ENCODE measurements at regions not wholly inside any gene's neighbourhood (a gene's known extent, or its start where the extent isn't known, plus 50 kb on each side); places are given as distances from the start of the nearest gene placed in this dataset.

DNA sequence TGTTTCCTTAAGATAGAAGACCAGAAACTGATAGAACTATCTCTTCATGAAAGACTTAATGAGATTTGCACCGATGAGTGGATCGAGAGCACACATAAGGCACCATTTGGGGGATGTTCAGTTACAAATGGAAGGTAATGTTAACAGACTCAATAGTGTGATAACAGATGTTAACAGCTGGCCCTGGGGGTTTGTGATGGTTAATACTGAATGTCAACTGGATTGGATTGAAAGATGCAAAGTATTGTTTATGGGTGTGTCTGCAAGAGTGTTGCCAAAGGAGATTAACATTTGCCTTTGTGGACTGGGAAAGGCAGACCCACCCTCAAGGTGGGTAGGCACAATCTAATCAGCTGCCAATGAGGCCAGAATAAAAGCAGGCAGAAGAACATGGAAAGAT is 130.5 kb upstream of the DGKB start:
- no peak for TF ChIP-seq BHLHE40 (IDR thresholded peaks at IDR 0.05; ENCODE audit: borderline replicate concordance)
- TF ChIP-seq CTBP1 (IDR thresholded peaks at IDR 0.05; ENCODE audit: borderline replicate concordance): no peak
- TF ChIP-seq ZNF384 (IDR thresholded peaks at IDR 0.05): no peak
- TF ChIP-seq ELF4 (IDR thresholded peaks at IDR 0.05): no peak
- TF ChIP-seq SP1 (IDR thresholded peaks at IDR 0.05): no peak
- no peak for TF ChIP-seq TARDBP (IDR thresholded peaks at IDR 0.05)
- no peak for TF ChIP-seq FOXA1 (IDR thresholded peaks at IDR 0.05)
- no peak for TF ChIP-seq SUZ12 (IDR thresholded peaks at IDR 0.05)
- no peak for TF ChIP-seq ARNT (IDR thresholded peaks at IDR 0.05)
- TF ChIP-seq, protein P1, sequence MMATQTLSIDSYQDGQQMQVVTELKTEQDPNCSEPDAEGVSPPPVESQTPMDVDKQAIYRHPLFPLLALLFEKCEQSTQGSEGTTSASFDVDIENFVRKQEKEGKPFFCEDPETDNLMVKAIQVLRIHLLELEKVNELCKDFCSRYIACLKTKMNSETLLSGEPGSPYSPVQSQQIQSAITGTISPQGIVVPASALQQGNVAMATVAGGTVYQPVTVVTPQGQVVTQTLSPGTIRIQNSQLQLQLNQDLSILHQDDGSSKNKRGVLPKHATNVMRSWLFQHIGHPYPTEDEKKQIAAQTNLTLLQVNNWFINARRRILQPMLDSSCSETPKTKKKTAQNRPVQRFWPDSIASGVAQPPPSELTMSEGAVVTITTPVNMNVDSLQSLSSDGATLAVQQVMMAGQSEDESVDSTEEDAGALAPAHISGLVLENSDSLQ (IDR thresholded peaks at IDR 0.05): no peak
- TF ChIP-seq L3MBTL2 (conservative IDR thresholded peaks at IDR 0.05): no peak
- TF ChIP-seq NFRKB (IDR thresholded peaks at IDR 0.05): no peak

Data from HEK293T (cell line).